HG03469 (cell line): ENCODE measurements at regions not wholly inside any gene's neighbourhood (a gene's known extent, or its start where the extent isn't known, plus 50 kb on each side); places are given as distances from the start of the nearest gene placed in this dataset.
"Not testable (repeated sequence)": the region's sequence is repeated elsewhere in the genome, so short reads cannot be mapped to it uniquely, and the experiment has no call there.

Experiments
- ATAC-seq: cut with Tn5 transposase; IDR thresholded peaks from one replicate; pipeline ENCODE4 v1.9.1; 2021; ENCODE audit warnings: mild to moderate bottlenecking, moderate library complexity, moderate number of reproducible peaks; ENCODE audit not compliant: unreplicated experiment

DNA sequence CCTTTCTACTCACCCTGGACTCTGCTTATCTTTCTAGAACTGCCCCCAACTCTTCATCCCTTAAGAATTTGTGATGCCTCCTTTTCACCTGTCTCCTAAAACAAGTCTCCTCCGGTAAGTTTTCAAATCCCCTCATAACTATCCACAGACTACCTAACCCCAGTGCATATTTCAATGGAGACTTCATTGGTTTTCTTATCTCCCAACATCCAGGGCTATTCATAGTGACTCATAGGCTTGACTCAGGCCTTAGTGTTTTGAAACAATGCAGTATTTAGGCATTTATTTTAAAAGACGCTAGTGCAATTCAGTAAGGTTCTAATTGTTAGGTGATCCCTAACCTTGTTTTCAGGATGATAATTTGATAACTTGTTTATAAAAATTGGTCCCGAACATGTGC, 399.2 kb downstream of the CPS1 start:
- no peak for ATAC-seq

DNA sequence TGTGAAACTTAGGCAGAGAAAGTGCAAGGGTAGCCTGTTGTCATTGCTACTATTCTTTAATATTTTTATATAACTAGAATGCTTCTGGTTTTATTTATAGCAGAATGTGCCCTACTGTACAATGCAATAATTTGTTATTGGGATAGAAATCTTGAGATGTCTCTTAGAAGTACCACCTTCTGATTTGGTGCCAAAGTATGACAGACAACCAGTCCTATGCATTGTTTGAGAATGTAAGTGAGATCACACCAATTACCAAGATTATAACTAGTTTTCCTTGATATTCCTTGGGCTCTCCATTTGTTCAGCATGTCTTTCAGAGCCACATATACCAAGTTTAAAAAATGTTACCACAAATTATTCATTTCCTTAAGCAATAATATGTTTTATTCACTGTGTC, 399.7 kb downstream of the CPS1 start:
- no peak for ATAC-seq

DNA sequence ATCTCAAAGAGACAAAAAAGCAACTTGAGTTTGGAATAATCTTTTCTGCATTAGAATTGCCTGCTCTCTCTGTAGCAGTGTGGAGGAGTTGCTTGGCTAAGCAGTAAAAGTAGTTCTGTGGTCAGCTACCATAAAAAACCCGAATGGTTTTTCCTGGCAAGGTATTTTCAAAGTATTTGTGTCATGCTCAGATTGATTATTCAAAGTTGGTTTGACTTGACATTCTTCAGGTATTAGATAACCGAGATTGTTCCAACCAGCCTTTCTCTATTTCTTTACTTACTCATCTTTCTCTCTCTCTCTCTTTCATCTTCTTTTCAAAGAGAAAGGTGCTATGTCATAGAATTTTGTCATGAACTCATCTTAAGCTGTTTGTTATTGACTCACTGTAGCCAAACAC, 404.9 kb downstream of the CPS1 start:
- ATAC-seq, result no peak

DNA sequence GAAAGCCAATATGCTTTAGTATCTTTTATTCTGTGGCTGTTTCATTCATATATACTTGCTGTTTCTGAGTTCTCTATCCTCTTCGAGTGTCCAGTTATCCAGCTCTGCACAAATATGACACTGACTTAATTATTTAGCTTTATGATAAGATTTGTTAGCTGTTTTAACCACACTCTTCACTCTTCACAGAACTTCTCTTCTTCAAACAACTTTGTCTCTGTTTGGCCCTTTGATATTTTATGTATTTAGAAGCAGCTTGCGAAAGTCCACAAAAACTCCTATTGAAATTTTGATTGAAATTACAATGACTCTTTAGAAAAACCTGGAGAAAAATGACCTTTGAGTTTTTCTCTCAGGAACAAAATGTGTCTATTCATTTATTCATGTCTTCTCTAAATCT, 407.0 kb downstream of the CPS1 start:
- ATAC-seq, result no peak

DNA sequence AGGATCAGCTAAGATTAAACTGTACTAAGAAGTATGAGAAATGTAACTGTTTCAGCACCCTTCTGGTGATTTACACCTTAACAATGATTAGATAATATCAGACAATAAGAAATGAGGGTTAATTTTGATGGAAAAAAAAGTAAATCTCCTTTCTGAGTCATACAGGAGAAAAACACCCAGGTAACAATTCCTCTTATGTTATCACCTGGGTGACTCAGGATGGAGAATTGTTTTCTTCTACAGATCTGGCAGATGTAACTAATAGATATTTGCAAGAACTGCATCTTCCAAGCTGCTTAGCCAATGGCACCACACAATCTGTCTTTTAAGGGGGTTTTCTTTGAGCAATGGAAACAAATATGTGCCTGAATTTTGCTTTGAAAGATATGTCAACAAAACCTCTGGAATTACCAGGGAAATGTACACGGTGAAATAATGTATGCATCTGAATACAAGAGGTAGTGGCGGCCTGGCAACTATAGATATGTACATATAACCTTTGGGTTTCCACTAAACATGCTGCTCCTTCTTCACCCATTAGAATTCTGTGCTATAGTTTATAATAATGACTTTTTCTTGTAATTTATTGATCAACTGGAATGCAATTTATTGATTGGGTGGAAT, 407.9 kb downstream of the CPS1 start:
- ATAC-seq, result no peak

DNA sequence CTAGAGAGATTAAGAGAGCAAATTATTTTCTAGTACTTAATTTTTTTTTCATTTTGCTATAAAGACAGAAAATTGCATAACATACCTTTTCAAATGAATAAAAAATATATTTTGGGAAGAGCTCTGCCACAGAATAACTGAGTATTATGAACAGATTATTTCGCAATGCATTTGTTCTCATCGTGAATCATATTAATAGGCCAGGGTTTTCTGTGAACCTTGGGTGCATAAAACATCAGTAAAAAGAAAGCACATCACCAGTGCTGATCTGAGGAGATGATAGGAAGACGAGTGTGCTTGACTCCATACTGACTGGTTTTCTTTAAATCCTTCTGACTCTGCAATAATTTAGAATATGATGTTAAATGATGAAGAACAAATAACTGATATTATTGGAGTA, 409.1 kb downstream of the CPS1 start:
- no peak for ATAC-seq

DNA sequence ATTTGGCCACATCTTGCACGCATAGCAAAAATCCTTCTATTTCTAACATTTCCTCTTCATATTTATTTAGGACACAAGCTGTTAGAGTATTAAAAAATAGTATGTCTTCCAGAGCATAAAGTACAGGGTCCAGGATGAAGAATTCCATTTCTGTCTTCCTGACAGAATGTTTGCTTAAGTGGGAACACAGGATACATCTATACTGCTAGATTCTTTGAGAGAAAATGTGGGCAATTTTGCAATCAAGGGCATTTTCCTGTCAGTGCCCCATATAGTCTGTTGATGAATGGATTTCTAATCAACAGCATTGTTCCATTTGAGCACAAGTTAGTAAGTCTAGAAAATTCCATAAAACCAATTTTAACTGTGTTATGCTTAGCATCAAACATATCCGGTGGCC, 409.9 kb downstream of the CPS1 start:
- ATAC-seq, result no peak

DNA sequence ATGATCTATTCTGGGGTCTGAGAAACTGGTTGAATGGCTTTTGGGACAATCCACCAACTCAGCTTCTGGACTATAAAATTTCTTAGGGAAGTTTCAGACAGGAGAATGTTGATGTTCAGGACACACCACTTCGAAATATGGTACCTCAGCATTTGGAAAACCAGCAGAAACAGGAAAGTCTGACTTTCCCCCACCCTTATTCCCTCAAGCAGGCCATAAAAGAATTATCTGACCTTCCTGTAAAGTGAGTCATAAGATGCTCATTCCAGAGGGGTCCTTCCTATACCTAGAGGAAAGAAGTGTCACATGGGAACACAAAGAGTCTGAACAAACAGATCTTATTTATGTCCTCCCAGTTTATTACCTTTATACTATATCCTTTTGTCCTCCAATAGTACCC, 415.0 kb downstream of the CPS1 start:
- ATAC-seq, result no peak

DNA sequence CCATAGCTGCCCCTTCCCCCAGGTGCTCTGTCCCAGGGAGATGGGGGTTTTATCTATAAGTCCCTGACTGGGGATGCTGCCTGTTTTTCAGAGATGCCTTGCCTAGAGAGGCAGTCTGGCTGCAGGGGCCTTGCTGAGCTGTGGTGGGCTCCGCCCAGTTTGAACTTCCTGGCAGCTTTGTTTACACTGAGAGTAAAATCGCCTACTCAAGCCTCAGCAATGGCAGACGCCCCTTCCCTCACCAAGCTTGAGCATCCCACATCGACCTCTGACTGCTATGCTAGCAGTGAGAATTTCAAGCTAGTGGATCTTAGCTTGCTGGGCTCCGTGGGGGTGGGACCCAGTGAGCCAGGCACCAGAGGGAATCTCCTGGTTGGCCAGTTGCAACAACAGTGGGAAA, 430.4 kb downstream of the CPS1 start:
- ATAC-seq, result not testable (repeated sequence)

DNA sequence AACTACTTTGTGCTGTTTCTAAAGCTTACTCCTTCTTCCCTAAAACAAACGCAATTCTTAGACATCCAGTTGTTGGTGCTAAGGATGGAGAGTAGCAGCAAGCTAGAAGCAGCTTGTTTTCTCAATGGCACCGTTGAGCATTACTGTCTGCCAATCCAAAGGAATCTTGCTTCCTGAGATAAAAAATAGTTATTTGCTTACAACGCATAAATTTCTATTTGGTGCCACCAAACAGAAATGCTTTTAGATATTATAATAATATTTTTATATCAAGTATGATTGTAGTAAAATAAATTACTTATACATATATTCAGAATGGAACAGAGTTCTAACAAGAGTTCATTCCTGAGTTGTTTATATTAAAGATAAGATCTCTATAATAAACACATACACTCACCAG, 434.7 kb downstream of the CPS1 start:
- ATAC-seq, result no peak

DNA sequence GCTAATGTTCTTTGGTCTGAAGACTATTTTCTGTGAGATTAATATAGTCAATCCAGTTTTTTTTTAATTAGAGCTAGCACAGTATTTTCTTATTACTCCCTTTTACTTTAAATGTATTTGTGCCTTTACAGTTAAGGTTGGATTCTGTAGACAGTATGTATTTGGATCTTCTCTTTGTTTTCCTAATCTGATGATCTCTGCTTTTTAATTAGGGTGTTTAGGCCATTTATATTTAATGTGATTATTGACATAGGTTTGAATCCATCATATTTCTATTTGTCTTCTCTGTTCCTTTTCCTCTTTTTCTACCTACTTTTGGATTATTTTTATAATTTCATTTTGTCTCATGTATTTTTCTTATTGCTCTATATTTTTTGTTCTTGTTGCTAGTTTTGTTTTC, 437.7 kb downstream of the CPS1 start:
- no peak for ATAC-seq

DNA sequence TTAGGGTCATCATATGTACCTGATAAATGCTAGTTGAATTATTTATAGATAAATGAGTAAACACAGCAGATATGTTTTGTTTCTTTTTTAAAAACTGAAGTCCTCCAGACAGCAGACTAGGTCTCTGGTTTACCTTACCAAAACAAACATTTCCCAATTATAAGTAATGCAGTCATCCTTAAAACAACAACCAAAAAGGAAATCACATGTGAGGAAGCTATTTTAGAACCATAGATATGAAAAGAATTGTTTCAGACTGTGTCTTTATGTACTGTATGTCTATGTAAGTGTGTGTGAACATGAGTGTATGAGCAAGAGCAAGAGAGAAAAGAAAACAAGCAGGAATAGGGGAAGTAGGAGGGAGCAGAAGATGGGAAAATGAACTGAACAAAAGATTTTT, 441.0 kb downstream of the CPS1 start:
- ATAC-seq, result no peak

DNA sequence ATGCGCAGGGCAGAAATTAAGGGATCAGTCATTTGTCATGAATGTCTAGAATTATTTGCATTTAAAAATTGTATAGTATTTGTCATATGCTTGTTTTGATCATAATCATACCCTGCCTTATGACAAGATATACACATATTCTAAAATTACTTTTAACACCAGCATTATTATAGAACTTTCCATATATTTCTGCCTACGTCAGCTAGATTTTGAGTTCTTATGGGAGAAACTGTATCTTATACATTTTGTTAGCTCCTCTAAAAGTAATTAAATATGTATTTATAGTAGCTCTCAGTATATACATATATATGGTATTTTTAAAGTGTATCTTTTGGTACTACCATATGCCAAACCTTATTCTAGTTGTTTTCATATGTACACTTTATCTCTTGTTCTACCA, 441.9 kb downstream of the CPS1 start:
- no peak for ATAC-seq

DNA sequence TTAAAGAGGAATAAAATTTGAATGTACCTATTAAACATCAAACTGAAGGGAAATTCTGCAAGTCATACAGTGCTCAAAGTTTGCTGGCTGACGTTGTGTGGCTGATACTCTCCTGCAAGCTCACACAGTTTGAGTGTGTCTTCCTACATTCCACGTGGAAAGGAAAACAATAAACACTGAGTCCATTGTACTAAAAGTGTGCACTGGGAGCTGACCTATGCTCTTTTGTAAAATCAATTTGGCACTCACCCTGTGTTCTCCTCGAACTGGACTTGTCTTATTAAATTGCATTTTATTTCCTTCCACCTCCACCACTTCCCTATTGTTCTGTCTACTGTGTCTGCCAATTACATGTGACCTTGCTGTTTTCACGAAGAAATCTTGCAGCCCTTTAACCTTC, 458.0 kb downstream of the CPS1 start:
- no peak for ATAC-seq

DNA sequence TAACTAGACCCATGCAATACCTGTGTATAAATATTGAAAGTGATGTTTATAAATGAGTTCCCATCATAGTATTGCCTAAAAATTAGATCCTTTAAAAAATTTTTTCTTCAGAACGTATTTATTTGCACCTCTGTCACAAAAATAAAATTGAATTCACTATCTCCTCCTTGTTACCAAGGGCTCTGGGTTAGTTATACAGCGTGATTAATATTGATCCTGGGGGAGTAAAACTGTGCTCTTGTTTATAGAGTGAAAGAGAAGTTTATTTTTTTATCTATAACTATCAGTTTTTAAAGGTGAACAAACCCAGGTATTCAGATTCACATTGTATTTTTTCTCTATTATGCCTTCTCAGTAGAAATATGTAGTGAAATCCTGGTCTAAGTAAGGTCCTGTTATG, 458.5 kb downstream of the CPS1 start:
- ATAC-seq, result no peak

DNA sequence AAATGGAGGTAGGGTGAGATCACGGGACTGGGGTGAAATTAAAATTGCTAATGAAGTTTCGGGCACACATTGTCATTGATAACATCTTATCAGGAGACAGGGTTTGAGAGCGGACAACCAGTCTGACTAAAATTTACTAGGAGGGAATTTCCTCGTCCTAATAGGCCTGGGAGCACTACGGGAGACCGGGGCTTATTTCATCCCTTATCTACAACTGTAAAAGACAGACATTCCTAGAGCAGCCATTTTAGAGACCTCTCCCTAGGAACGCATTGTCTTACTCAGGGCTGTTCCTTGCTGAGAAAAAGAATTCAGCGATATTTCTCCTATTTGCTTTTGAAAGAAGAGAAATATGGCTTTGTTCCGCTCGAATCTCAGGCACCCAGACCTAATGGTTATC, 468.7 kb downstream of the CPS1 start:
- ATAC-seq, result not testable (repeated sequence)

DNA sequence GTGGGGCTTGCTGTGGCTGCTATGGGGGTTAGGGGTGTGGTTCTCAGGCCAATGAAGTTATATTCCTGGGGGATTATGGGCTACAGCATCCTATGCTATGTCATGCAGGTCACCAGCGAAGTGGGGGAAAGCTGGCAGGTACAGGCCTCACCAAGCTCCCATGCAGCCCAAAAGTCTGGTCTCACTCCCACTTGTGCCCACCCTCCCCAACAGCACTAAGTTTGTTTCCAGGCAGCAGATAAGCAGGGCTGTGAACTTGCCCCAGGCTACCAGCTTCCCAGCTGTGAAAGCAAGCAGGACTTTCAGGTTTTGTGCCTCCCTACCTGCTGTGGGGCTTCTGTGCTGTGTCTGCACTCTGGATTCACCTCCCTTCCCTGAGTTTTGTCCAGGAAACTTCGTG, 469.7 kb downstream of the CPS1 start:
- no peak for ATAC-seq

DNA sequence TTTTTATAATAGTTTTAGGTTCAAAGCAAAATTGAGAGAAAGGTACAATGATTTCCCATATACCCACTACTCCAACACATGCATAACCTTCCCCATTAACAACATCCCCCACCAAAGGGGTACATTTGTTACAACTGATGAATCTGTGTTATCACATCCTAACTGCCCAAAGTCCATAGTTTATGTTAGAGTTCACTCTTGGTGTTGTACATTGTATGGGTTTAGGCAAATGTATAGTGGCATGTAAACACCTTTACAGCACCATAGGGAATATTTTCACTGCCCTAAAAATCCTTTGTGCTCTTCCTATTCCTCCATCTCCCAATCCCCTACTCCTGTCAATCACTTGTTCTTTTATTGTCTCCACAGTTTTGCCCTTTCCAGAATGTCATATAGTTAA, 471.6 kb downstream of the CPS1 start:
- ATAC-seq, result no peak

DNA sequence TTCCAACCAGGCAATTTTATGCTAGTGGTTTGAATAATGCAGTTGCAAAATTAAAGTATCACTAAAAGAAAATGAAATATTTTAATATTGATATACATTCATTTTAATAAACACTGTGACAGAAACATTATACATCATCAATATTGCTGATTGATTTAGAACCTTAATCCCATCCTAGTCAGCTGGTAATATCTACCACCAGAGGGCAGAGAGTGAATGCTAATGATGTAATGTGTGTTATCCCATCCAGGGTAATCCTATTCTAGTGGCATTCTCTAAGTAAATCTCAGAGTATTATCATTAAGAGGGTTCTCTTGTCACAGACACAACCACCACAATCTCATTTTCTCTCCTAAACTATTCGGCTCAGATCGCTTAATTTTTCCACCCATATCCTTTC, 477.4 kb downstream of the CPS1 start:
- no peak for ATAC-seq

DNA sequence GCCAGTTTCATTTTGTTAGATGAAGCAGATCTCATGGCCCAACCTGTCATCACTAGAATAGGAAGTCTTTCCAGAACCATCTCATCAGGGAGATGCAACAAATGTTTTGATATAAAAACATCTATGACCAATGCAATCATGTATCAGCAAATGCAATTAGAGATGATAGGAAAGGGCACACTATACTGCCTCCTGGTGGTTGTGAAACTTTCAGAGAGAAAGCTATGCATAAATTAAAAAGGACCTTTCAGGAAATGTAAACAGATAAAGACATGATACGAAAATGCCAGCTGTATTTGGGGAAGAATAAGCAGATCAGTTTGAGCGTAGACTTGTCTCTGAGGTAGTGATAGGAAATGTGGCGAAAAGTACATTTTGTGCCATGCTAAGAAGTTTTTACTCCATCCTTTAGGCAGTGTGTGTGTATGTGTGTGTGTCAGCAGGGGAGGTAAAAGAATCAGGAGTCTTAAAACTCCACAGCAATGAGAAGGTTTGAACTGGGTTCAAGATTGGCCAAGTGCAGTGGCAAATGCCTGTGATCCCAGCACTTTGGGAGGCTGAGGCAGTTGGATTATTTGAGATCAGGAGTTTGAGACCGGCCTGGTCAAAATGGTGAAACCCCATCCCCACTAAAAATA, 479.3 kb downstream of the CPS1 start:
- ATAC-seq, result peak; percentile 52

DNA sequence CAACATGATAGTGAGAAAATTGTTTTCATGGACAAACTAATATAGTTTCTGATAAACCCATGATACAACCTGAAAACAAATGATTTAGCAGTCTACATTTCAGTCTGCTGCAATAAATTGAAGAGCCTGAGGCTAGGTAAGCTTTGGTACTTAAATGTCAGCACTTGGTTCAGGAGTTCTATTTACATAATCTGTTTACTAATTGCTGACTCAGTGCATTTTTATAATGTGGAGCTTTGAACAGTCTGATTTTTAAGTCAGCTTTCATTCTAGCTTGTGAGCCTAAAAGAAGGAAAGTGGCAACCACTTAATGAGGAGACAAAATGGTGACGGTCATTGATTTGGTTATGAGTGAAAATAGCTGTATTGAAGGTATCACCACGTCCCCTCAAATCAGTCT, 488.6 kb downstream of the CPS1 start:
- ATAC-seq, result no peak

DNA sequence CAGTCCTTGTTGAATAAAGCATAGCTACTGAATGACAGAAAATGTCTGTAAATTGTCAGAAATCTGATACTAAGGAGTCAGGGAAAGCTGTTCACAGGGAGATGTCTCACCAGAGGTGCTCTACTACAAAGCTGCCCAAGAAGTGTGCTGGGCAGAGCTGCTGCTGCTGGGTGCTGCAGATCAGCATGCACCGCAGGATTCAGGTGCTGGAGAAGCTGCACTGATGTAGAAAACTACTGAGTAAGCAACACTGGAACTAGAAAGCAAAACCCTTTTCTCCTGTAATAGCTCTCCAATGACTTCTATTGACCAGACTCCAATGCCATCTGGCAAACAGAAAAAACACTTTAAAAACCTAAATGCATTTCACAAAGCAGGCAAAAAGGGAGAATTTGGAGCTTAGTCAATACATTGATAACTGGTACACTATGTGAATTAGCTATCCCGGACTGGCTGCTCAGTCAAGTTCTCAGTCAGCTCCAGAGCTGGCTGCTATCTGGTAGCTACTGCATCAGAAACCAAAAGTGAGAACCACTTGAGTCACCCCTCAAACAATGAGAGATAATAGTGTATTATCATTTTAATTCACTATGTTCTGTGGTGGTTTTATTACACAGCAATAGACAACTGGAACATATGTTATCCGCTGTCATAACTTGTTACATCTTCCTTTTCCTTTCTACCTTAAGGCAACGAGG, 493.1 kb downstream of the CPS1 start:
- ATAC-seq, result no peak

DNA sequence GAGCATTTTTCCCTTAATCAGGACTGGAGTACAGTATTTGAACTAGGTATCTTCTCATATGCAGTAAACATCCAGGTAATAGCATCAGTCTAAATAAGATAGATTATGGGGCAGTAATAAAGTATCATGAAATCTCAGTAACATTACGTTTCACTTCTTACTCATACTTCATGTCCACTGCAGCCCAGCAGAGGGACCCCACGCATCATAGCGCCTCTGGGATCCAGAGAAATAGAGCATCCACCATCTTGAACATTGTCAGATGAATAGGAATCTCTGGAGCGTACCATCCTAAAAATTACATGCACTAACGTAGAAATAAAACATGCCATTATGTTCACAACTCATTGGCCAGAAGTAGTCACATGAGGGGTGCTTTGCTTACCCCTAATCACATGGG, 499.0 kb downstream of the CPS1 start:
- no peak for ATAC-seq
